ENCODE measurements at regions not wholly inside any gene's neighbourhood (a gene's known extent, or its start where the extent isn't known, plus 50 kb on each side); places are given as distances from the start of the nearest gene placed in this dataset.

- DNase-seq: no peak
Measured at GRCh38 chr3:40997711-40998519, 201.4 kb upstream of the CTNNB1 start.

- DNase-seq: no peak
Measured at GRCh38 chr3:40999682-41000081, 199.6 kb upstream of the CTNNB1 start.

GRCh38 chr3:41000471-41000870 lies 198.8 kb upstream of the CTNNB1 start:
- DNase-seq: no peak

GRCh38 chr3:41001556-41001955 lies 197.7 kb upstream of the CTNNB1 start:
- no peak for DNase-seq

- peak; percentile 48 for DNase-seq
Measured at GRCh38 chr3:41002104-41002503, 197.2 kb upstream of the CTNNB1 start.

- no peak for DNase-seq
Measured at GRCh38 chr3:41007399-41007798, 191.9 kb upstream of the CTNNB1 start.

- no peak for DNase-seq
Measured at GRCh38 chr3:41011854-41012253, 187.5 kb upstream of the CTNNB1 start.

GRCh38 chr3:41018855-41019254 lies 180.4 kb upstream of the CTNNB1 start:
- no peak for DNase-seq

GRCh38 chr3:41024031-41024836 lies 175.1 kb upstream of the CTNNB1 start:
- no peak for DNase-seq

- DNase-seq: no peak
Measured at GRCh38 chr3:41026394-41027177, 172.7 kb upstream of the CTNNB1 start.

GRCh38 chr3:41029356-41029755 lies 169.9 kb upstream of the CTNNB1 start:
- no peak for DNase-seq

- no peak for DNase-seq
Measured at GRCh38 chr3:41030220-41030619, 169.1 kb upstream of the CTNNB1 start.

GRCh38 chr3:41031401-41031800 lies 167.9 kb upstream of the CTNNB1 start:
- DNase-seq: no peak

GRCh38 chr3:41033956-41034519 lies 165.3 kb upstream of the CTNNB1 start:
- DNase-seq: no peak

- no peak for DNase-seq
Measured at GRCh38 chr3:41035456-41036022, 163.8 kb upstream of the CTNNB1 start.

- no peak for DNase-seq
Measured at GRCh38 chr3:41037651-41038334, 161.5 kb upstream of the CTNNB1 start.

- no peak for DNase-seq
Measured at GRCh38 chr3:41040256-41040655, 159.0 kb upstream of the CTNNB1 start.

GRCh38 chr3:41041462-41041861 lies 157.8 kb upstream of the CTNNB1 start:
- DNase-seq: no peak

- no peak for DNase-seq
Measured at GRCh38 chr3:41041899-41042298, 157.4 kb upstream of the CTNNB1 start.

GRCh38 chr3:41044523-41044922 lies 154.8 kb upstream of the CTNNB1 start:
- no peak for DNase-seq

- DNase-seq: no peak
Measured at GRCh38 chr3:41045491-41045890, 153.8 kb upstream of the CTNNB1 start.

- DNase-seq: no peak
Measured at GRCh38 chr3:41050144-41050543, 149.2 kb upstream of the CTNNB1 start.
